Subcutaneous abdominal adipose tissue (tissue), 5 donors: ENCODE measurements at regions not wholly inside any gene's neighbourhood (a gene's known extent, or its start where the extent isn't known, plus 50 kb on each side); places are given as distances from the start of the nearest gene placed in this dataset.

ENCODE experiments used
- H3K27ac ChIP-seq: one replicate; pipeline ENCODE4 v1.7.0; 2013; ENCODE audit warnings: low read depth, mild to moderate bottlenecking, inconsistent platforms, low read length, moderate library complexity
- H3K27me3 ChIP-seq, 5 donors: one replicate each; pipeline ENCODE4 v1.7.0; 2013; ENCODE audit warnings: low read length in 5 of 5, inconsistent platforms in 1 of 5; ENCODE audit not compliant: control insufficient read depth in 5 of 5, insufficient read depth in 4 of 5
- H3K36me3 ChIP-seq, 5 donors: one replicate each; pipeline ENCODE4 v1.7.0; 2013; ENCODE audit warnings: low read length in 5 of 5; ENCODE audit not compliant: control insufficient read depth in 5 of 5, insufficient read depth in 5 of 5
- H3K4me1 ChIP-seq, 5 donors: one replicate each; pipeline ENCODE4 v1.7.0; 2013; ENCODE audit warnings: low read length in 5 of 5, mild to moderate bottlenecking in 3 of 5, moderate library complexity in 1 of 5; ENCODE audit not compliant: control insufficient read depth in 5 of 5, insufficient read depth in 5 of 5
- H3K4me3 ChIP-seq, 5 donors: one replicate each; pipeline ENCODE4 v1.7.0; 2013; ENCODE audit warnings: low read length in 5 of 5, low read depth in 1 of 5
- H3K9ac ChIP-seq, 5 donors: one replicate each; pipeline ENCODE4 v1.7.0; 2013; ENCODE audit warnings: low read length in 5 of 5, mild to moderate bottlenecking in 4 of 5, moderate library complexity in 3 of 5
- H3K9me3 ChIP-seq, 5 donors: one replicate each; pipeline ENCODE4 v1.7.0; 2013; ENCODE audit warnings: low read length in 5 of 5; ENCODE audit not compliant: control insufficient read depth in 5 of 5
- donor health status: healthy.
- donor health status: healthy.
- donor health status: healthy.
- donor health status: healthy.
- donor health status: healthy.

- H3K9ac ChIP-seq, result no peak overlapping the region
Measured at GRCh38 chr13:22073718-22074117, 402.8 kb downstream of the FGF9 start.

GRCh38 chr13:22074403-22074802, 403.5 kb downstream of the FGF9 start:
- Histone ChIP-seq H3K9me3 (no peaks in the 10 kb centered on the region), H3K36me3 (no peaks in the 10 kb centered on the region), H3K27me3 (no peaks in the 10 kb centered on the region), H3K27ac (no peak overlapping the region), H3K9ac (no peak overlapping the region), H3K4me3 (no peak overlapping the region), H3K4me1 (peaks cover 0 to 2% (median 0%) of the 10 kb centered on the region in 5 donors)

More at GRCh38 chr13:22073718-22074117, 402.8 kb downstream of the FGF9 start:
- H3K4me1 ChIP-seq, result no peaks in the 10 kb centered on the region
- H3K27me3 ChIP-seq, result no peaks in the 10 kb centered on the region
- no peaks in the 10 kb centered on the region for H3K36me3 ChIP-seq
- no peak overlapping the region for H3K27ac ChIP-seq
- no peak overlapping the region for H3K4me3 ChIP-seq
- no peaks in the 10 kb centered on the region for H3K9me3 ChIP-seq

GRCh38 chr13:22076658-22077057, 405.8 kb downstream of the FGF9 start:
- Histone ChIP-seq H3K36me3 (no peaks in the 10 kb centered on the region), H3K4me3 (no peak overlapping the region), H3K27ac (no peak overlapping the region), H3K9me3 (no peaks in the 10 kb centered on the region), H3K27me3 (no peaks in the 10 kb centered on the region), H3K4me1 (peaks cover 0 to 5% (median 0%) of the 10 kb centered on the region in 5 donors), H3K9ac (no peak overlapping the region)

GRCh38 chr13:22077205-22077683, 406.4 kb downstream of the FGF9 start:
- Histone ChIP-seq H3K9ac (no peak overlapping the region), H3K4me3 (no peak overlapping the region), H3K27me3 (no peaks in the 10 kb centered on the region), H3K36me3 (no peaks in the 10 kb centered on the region), H3K4me1 (peaks cover 0 to 5% (median 0%) of the 10 kb centered on the region in 5 donors), H3K27ac (no peak overlapping the region), H3K9me3 (no peaks in the 10 kb centered on the region)

GRCh38 chr13:22077764-22078163, 406.9 kb downstream of the FGF9 start:
- Histone ChIP-seq H3K4me1 (peaks cover 0 to 5% (median 0%) of the 10 kb centered on the region in 5 donors), H3K4me3 (no peak overlapping the region), H3K27ac (no peak overlapping the region), H3K36me3 (no peaks in the 10 kb centered on the region), H3K9me3 (no peaks in the 10 kb centered on the region), H3K27me3 (no peaks in the 10 kb centered on the region), H3K9ac (no peak overlapping the region)

- Histone ChIP-seq H3K36me3 (no peaks in the 10 kb centered on the region), H3K27ac (no peak overlapping the region), H3K4me1 (peaks cover 0 to 5% (median 0%) of the 10 kb centered on the region in 5 donors), H3K27me3 (no peaks in the 10 kb centered on the region), H3K9me3 (no peaks in the 10 kb centered on the region), H3K9ac (no peak overlapping the region), H3K4me3 (no peak overlapping the region)
Measured at GRCh38 chr13:22079961-22080360, 409.1 kb downstream of the FGF9 start.

GRCh38 chr13:22080832-22081231, 410.0 kb downstream of the FGF9 start:
- Histone ChIP-seq H3K9me3 (no peaks in the 10 kb centered on the region), H3K9ac (no peak overlapping the region), H3K4me1 (peaks cover 0 to 5% (median 0%) of the 10 kb centered on the region in 5 donors), H3K4me3 (no peak overlapping the region), H3K36me3 (no peaks in the 10 kb centered on the region), H3K27ac (no peak overlapping the region), H3K27me3 (no peaks in the 10 kb centered on the region)

- H3K4me3 ChIP-seq, result no peak overlapping the region
- peaks cover 0 to 8% (median under 1%) of the 10 kb centered on the region in 5 donors for H3K4me1 ChIP-seq
- no peaks in the 10 kb centered on the region for H3K9me3 ChIP-seq
- H3K9ac ChIP-seq, result no peak overlapping the region
- no peaks in the 10 kb centered on the region for H3K27me3 ChIP-seq
- no peaks in the 10 kb centered on the region for H3K36me3 ChIP-seq
- H3K27ac ChIP-seq, result no peak overlapping the region
Measured at GRCh38 chr13:22081430-22081829, 410.6 kb downstream of the FGF9 start.

GRCh38 chr13:22082030-22082429, 411.2 kb downstream of the FGF9 start:
- no peaks in the 10 kb centered on the region for H3K36me3 ChIP-seq
- H3K27ac ChIP-seq, result no peak overlapping the region
- no peaks in the 10 kb centered on the region for H3K27me3 ChIP-seq
- no peak overlapping the region for H3K9ac ChIP-seq
- H3K4me3 ChIP-seq, result no peak overlapping the region
- no peaks in the 10 kb centered on the region for H3K9me3 ChIP-seq
- peaks cover 0 to 14% (median 7%) of the 10 kb centered on the region in 5 donors for H3K4me1 ChIP-seq

- no peaks in the 10 kb centered on the region for H3K27me3 ChIP-seq
- no peak overlapping the region for H3K4me3 ChIP-seq
- H3K27ac ChIP-seq, result no peak overlapping the region
- H3K36me3 ChIP-seq, result no peaks in the 10 kb centered on the region
- H3K4me1 ChIP-seq, result peaks cover 0 to 19% (median 11%) of the 10 kb centered on the region in 5 donors
- H3K9ac ChIP-seq, result no peak overlapping the region
- H3K9me3 ChIP-seq, result no peaks in the 10 kb centered on the region
Measured at GRCh38 chr13:22082437-22083100, 411.7 kb downstream of the FGF9 start.
